H9 (cell line): ENCODE measurements at regions not wholly inside any gene's neighbourhood (a gene's known extent, or its start where the extent isn't known, plus 50 kb on each side); places are given as distances from the start of the nearest gene placed in this dataset.
A peak's percentile ranks its signal among the peaks of the same experiment; 100 is the strongest.

Source experiments
- DNase-seq: peaks from one replicate; pipeline ENCODE4 v3.0.0-alpha.2; 2017
- H2AFZ ChIP-seq: one replicate; pipeline ENCODE4 v1.6.1; 2013; ENCODE audit warnings: mild to moderate bottlenecking, low read length, control low read depth, moderate library complexity
- H2AK5ac ChIP-seq: 2 replicates; pipeline ENCODE4 v1.6.1; 2013; ENCODE audit warnings: low read length, control low read depth, mixed read lengths; ENCODE audit not compliant: insufficient read length
- H2BK120ac ChIP-seq: one replicate; pipeline ENCODE4 v1.6.1; 2013; ENCODE audit warnings: low read depth, mild to moderate bottlenecking, low read length, control low read depth, inconsistent platforms; ENCODE audit not compliant: poor library complexity, severe bottlenecking
- H2BK12ac ChIP-seq: 2 replicates; pipeline ENCODE4 v1.6.1; 2013; ENCODE audit warnings: low read length, control low read depth, mixed read lengths, low read depth; ENCODE audit not compliant: insufficient read length
- H2BK15ac ChIP-seq: 2 replicates; pipeline ENCODE4 v1.6.1; 2013; ENCODE audit warnings: low read depth, low read length, control low read depth
- H2BK20ac ChIP-seq: one replicate; pipeline ENCODE4 v1.6.1; 2013; ENCODE audit warnings: low read depth, mild to moderate bottlenecking, low read length, control low read depth, inconsistent platforms; ENCODE audit not compliant: poor library complexity, severe bottlenecking
- H2BK5ac ChIP-seq: 2 replicates; pipeline ENCODE4 v1.6.1; 2013; ENCODE audit warnings: low read length, control low read depth, mixed read lengths; ENCODE audit not compliant: insufficient read length
- H3K14ac ChIP-seq: 2 replicates; pipeline ENCODE4 v1.6.1; 2013; ENCODE audit warnings: low read length, control low read depth; ENCODE audit not compliant: insufficient read depth
- H3K18ac ChIP-seq: 2 replicates; pipeline ENCODE4 v1.6.1; 2013; ENCODE audit warnings: low read depth, mild to moderate bottlenecking, mixed read lengths, low read length, control low read depth; ENCODE audit not compliant: insufficient read length
- H3K23ac ChIP-seq: 2 replicates; pipeline ENCODE4 v1.6.1; 2013; ENCODE audit warnings: low read length, control low read depth, mixed read lengths, low read depth; ENCODE audit not compliant: insufficient read length
- H3K23me2 ChIP-seq: 2 replicates; pipeline ENCODE4 v1.6.1; 2013; ENCODE audit warnings: low read depth, mild to moderate bottlenecking, mixed read lengths, low read length, control low read depth; ENCODE audit not compliant: insufficient read length, poor library complexity, severe bottlenecking
- H3K27ac ChIP-seq: 2 replicates; pipeline ENCODE4 v1.5.1; 2013; ENCODE audit warnings: low read length, control low read depth, mixed read lengths, low read depth; ENCODE audit not compliant: insufficient read length
- H3K27me3 ChIP-seq: 2 replicates; pipeline ENCODE4 v1.6.1; 2013; ENCODE audit warnings: low read length, control low read depth, inconsistent platforms; ENCODE audit not compliant: insufficient read depth
- H3K4ac ChIP-seq: 2 replicates; pipeline ENCODE4 v1.6.1; 2013; ENCODE audit warnings: low read depth, mild to moderate bottlenecking, control low read depth, inconsistent platforms, low read length, moderate library complexity
- H3K4me1 ChIP-seq: 2 replicates; pipeline ENCODE4 v1.6.1; 2013; ENCODE audit warnings: low read length, control low read depth, inconsistent platforms; ENCODE audit not compliant: insufficient read depth
- H3K4me2 ChIP-seq: 2 replicates; pipeline ENCODE4 v1.6.1; 2013; ENCODE audit warnings: low read length, control low read depth, mixed read lengths; ENCODE audit not compliant: insufficient read length, insufficient read depth
- H3K56ac ChIP-seq: 2 replicates; pipeline ENCODE4 v1.6.1; 2013; ENCODE audit warnings: low read depth, mild to moderate bottlenecking, mixed read lengths, low read length, control low read depth; ENCODE audit not compliant: insufficient read length
- H3K79me1 ChIP-seq: 2 replicates; pipeline ENCODE4 v1.6.1; 2013; ENCODE audit warnings: low read depth, mild to moderate bottlenecking, moderate library complexity, low read length, control low read depth, inconsistent platforms; ENCODE audit not compliant: insufficient read depth, poor library complexity, severe bottlenecking
- H3K79me2 ChIP-seq: 2 replicates; pipeline ENCODE4 v1.6.1; 2013; ENCODE audit warnings: low read length, control low read depth, inconsistent platforms; ENCODE audit not compliant: insufficient read depth
- H3K9ac ChIP-seq: 2 replicates; pipeline ENCODE4 v1.6.1; 2013; ENCODE audit warnings: low read length, control low read depth, mixed read lengths; ENCODE audit not compliant: insufficient read length; ENCODE audit errors: extremely low read depth
- H3K9me3 ChIP-seq: one replicate; pipeline ENCODE4 v1.6.1; 2013; ENCODE audit warnings: low read depth, low read length, inconsistent platforms; ENCODE audit not compliant: control insufficient read depth
- H3T11ph ChIP-seq: one replicate; pipeline ENCODE4 v1.6.1; 2013; ENCODE audit warnings: mild to moderate bottlenecking, low read length, control low read depth, inconsistent platforms
- H4K20me1 ChIP-seq: one replicate; pipeline ENCODE4 v1.6.1; 2013; ENCODE audit not compliant: control insufficient read depth, insufficient read length, insufficient read depth
- H4K5ac ChIP-seq: 2 replicates; pipeline ENCODE4 v1.6.1; 2013; ENCODE audit warnings: low read depth, mild to moderate bottlenecking, mixed read lengths, low read length, control low read depth; ENCODE audit not compliant: insufficient read length
- H4K8ac ChIP-seq: replicated peaks from 2 replicates; pipeline ENCODE4 v1.6.1; 2013; ENCODE audit warnings: low read length, control low read depth, mixed read lengths, low read depth; ENCODE audit not compliant: insufficient read length
- H4K91ac ChIP-seq: 2 replicates; pipeline ENCODE4 v1.6.1; 2013; ENCODE audit warnings: low read depth, mild to moderate bottlenecking, moderate library complexity, mixed read lengths, low read length, control low read depth; ENCODE audit not compliant: insufficient read length
- H3K27ac Mint-ChIP-seq, 3 experiments: 2 replicates in 2 of 3; 3 replicates in 1 of 3; pipeline ENCODE4 v1.8.0; 2020 to 2021; ENCODE audit warnings: mixed read lengths in 3 of 3, mild to moderate bottlenecking in 1 of 3, moderate library complexity in 1 of 3
- H3K27me3 Mint-ChIP-seq: 2 replicates; pipeline ENCODE4 v1.8.0; 2021; ENCODE audit warnings: low read depth, mild to moderate bottlenecking, moderate library complexity, mixed read lengths
- H3K36me3 Mint-ChIP-seq, 3 experiments: 2 replicates in 2 of 3; 3 replicates in 1 of 3; pipeline ENCODE4 v1.8.0; 2020 to 2021; ENCODE audit warnings: low read depth in 3 of 3, mixed read lengths in 3 of 3; ENCODE audit not compliant: insufficient read depth in 1 of 3
- H3K4me1 Mint-ChIP-seq, 2 experiments: 2 replicates each; pipeline ENCODE4 v1.8.0; 2020; ENCODE audit warnings: mixed read lengths in 2 of 2
- H3K4me3 Mint-ChIP-seq, 2 experiments: 2 replicates in 1 of 2; 3 replicates in 1 of 2; pipeline ENCODE4 v1.8.0; 2020 to 2021; ENCODE audit warnings: mild to moderate bottlenecking in 2 of 2, mixed read lengths in 2 of 2, moderate library complexity in 1 of 2
- H3K9me3 Mint-ChIP-seq, 2 experiments: 2 replicates in 1 of 2; 3 replicates in 1 of 2; pipeline ENCODE4 v1.8.0; 2020; ENCODE audit warnings: mild to moderate bottlenecking in 2 of 2, mixed read lengths in 2 of 2, moderate library complexity in 1 of 2
- CTCF ChIP-seq: fragments of 200-600 bp; sonication (generic); conservative IDR thresholded peaks from 3 replicates; pipeline ENCODE4 v1.8.0; 2021; ENCODE audit warnings: antibody characterized with exemption, mild to moderate bottlenecking
- WGBS: extraction: QIAGEN DNeasy Blood & Tissue Kit; methylation state at CpG from one replicate; pipeline ENCODE4 v1.1.7; 2013; ENCODE audit warnings: missing lambda C conversion rate, low lambda C conversion rate, mixed read lengths; ENCODE audit not compliant: insufficient read length; ENCODE audit errors: extremely low coverage; 5-methylcytosine and 5-hydroxymethylcytosine counted together

GRCh38 chr10:117457932-117458331, 82.7 kb upstream of the PDZD8 start:
- H3K4me1 Mint-ChIP-seq = peaks cover 17 to 21% of the 10 kb centered on the region in 2 experiments
- H3K4ac ChIP-seq = no peak overlapping the region
- H2BK120ac ChIP-seq = no peak overlapping the region
- H3K4me3 Mint-ChIP-seq = no peak overlapping the region
- no peak overlapping the region for H3K18ac ChIP-seq
- H2BK15ac ChIP-seq = no peak overlapping the region
- no peak overlapping the region for H2AFZ ChIP-seq
- H3K23me2 ChIP-seq = no peaks in the 10 kb centered on the region
- no peak overlapping the region for H4K5ac ChIP-seq
- no peak overlapping the region for H2BK20ac ChIP-seq
- H4K91ac ChIP-seq = no peak overlapping the region
- H3K27ac ChIP-seq = no peak overlapping the region
- H3K27ac Mint-ChIP-seq = peak overlapping the region in 1 of 3 experiments; percentile 35; a peak in 1 of 7 replicates
- H4K8ac ChIP-seq = no peak overlapping the region
- H3K27me3 ChIP-seq = no peaks in the 10 kb centered on the region
- WGBS = no CpG with 5 or more reads among the region's 8 CpGs
- no peak overlapping the region for H2BK12ac ChIP-seq
- H3K23ac ChIP-seq = no peak overlapping the region
- TF ChIP-seq CTCF = no peak
- H3K36me3 Mint-ChIP-seq = peaks cover 0 to 8% (median 0%) of the 10 kb centered on the region in 3 experiments; a peak in 5 of 7 replicates
- no peak for DNase-seq
- H3K4me1 ChIP-seq = no peaks in the 10 kb centered on the region
- no peaks in the 10 kb centered on the region for H3K9me3 ChIP-seq
- H3K27me3 Mint-ChIP-seq = peaks cover 5% of the 10 kb centered on the region
- H3K14ac ChIP-seq = no peak overlapping the region
- H2BK5ac ChIP-seq = no peak overlapping the region
- no peaks in the 10 kb centered on the region for H4K20me1 ChIP-seq
- no peaks in the 10 kb centered on the region for H3K79me1 ChIP-seq
- H3K9me3 Mint-ChIP-seq = peaks cover 14 to 18% of the 10 kb centered on the region in 2 experiments
- no peak overlapping the region for H2AK5ac ChIP-seq
- no peak overlapping the region for H3T11ph ChIP-seq
- no peak overlapping the region for H3K56ac ChIP-seq
- no peaks in the 10 kb centered on the region for H3K79me2 ChIP-seq
- no peak overlapping the region for H3K9ac ChIP-seq
- no peak overlapping the region for H3K4me2 ChIP-seq
